Trophoblast cell (in vitro differentiated cells and primary cell): ENCODE measurements at regions not wholly inside any gene's neighbourhood (a gene's known extent, or its start where the extent isn't known, plus 50 kb on each side); places are given as distances from the start of the nearest gene placed in this dataset.

Experiments
- DNase-seq, 2 donors: peaks; one replicate each; pipeline ENCODE4 v3.0.0-alpha.2; 2016
- H2AFZ ChIP-seq: 2 replicates; pipeline ENCODE4 v1.6.1; 2013; ENCODE audit warnings: low read length, moderate library complexity, mild to moderate bottlenecking; ENCODE audit not compliant: insufficient read depth, poor library complexity
- H2AK5ac ChIP-seq: 2 replicates; pipeline ENCODE4 v1.6.1; 2013; ENCODE audit warnings: mild to moderate bottlenecking, low read length
- H2BK120ac ChIP-seq: 2 replicates; pipeline ENCODE4 v1.6.1; 2013; ENCODE audit warnings: low read length, mild to moderate bottlenecking, moderate library complexity; ENCODE audit not compliant: insufficient read depth, poor library complexity
- H2BK12ac ChIP-seq: 2 replicates; pipeline ENCODE4 v1.6.1; 2013; ENCODE audit warnings: mild to moderate bottlenecking, low read length, moderate library complexity
- H2BK5ac ChIP-seq: 2 replicates; pipeline ENCODE4 v1.6.1; 2013; ENCODE audit warnings: low read length, low read depth, moderate library complexity, mild to moderate bottlenecking; ENCODE audit not compliant: poor library complexity
- H3K14ac ChIP-seq: 2 replicates; pipeline ENCODE4 v1.6.1; 2013; ENCODE audit warnings: mild to moderate bottlenecking, low read length
- H3K18ac ChIP-seq: 2 replicates; pipeline ENCODE4 v1.6.1; 2013; ENCODE audit warnings: mild to moderate bottlenecking, low read length
- H3K23ac ChIP-seq: 2 replicates; pipeline ENCODE4 v1.6.1; 2013; ENCODE audit warnings: low read length
- H3K27ac ChIP-seq: 2 replicates; pipeline ENCODE4 v1.5.1; 2013; ENCODE audit warnings: low read depth, mild to moderate bottlenecking, inconsistent platforms, low read length, moderate library complexity
- H3K27me3 ChIP-seq: 2 replicates; pipeline ENCODE4 v1.6.1; 2013; ENCODE audit warnings: inconsistent platforms, mild to moderate bottlenecking, low read length, moderate library complexity; ENCODE audit not compliant: insufficient read depth
- H3K36me3 ChIP-seq, 2 experiments: 1 replicate in 1 of 2; 2 replicates in 1 of 2; pipeline ENCODE4 v1.6.1; 2013; ENCODE audit warnings: low read length in 2 of 2, mild to moderate bottlenecking in 2 of 2, moderate library complexity in 1 of 2; ENCODE audit not compliant: insufficient read depth in 2 of 2, control insufficient read depth in 1 of 2
- H3K4ac ChIP-seq: 2 replicates; pipeline ENCODE4 v1.6.1; 2013; ENCODE audit warnings: low read depth, mild to moderate bottlenecking, low read length, moderate library complexity
- H3K4me1 ChIP-seq, 2 experiments: 1 replicate in 1 of 2; 2 replicates in 1 of 2; pipeline ENCODE4 v1.6.1; 2013; ENCODE audit warnings: low read length in 2 of 2, mild to moderate bottlenecking in 2 of 2, moderate library complexity in 1 of 2; ENCODE audit not compliant: insufficient read depth in 2 of 2, control insufficient read depth in 1 of 2
- H3K4me2 ChIP-seq: 2 replicates; pipeline ENCODE4 v1.6.1; 2013; ENCODE audit warnings: inconsistent platforms, mild to moderate bottlenecking, low read length, moderate library complexity
- H3K4me3 ChIP-seq: 2 replicates; pipeline ENCODE4 v1.5.1; 2013; ENCODE audit warnings: mild to moderate bottlenecking, low read depth, low read length, inconsistent platforms
- H3K79me1 ChIP-seq: one replicate; pipeline ENCODE4 v1.6.1; 2013; ENCODE audit warnings: low read length
- H3K79me2 ChIP-seq: 2 replicates; pipeline ENCODE4 v1.6.1; 2013; ENCODE audit warnings: low read length, mild to moderate bottlenecking; ENCODE audit not compliant: control insufficient read depth, insufficient read depth, poor library complexity
- H3K9ac ChIP-seq: 2 replicates; pipeline ENCODE4 v1.6.1; 2013; ENCODE audit warnings: mild to moderate bottlenecking, low read length
- H3K9me3 ChIP-seq: 2 replicates; pipeline ENCODE4 v1.6.1; 2013; ENCODE audit warnings: low read depth, mild to moderate bottlenecking, control low read depth, inconsistent platforms, low read length; ENCODE audit not compliant: insufficient read depth
- H4K12ac ChIP-seq: 2 replicates; pipeline ENCODE4 v1.6.1; 2013; ENCODE audit warnings: low read depth, mild to moderate bottlenecking, low read length, moderate library complexity
- H4K8ac ChIP-seq: 2 replicates; pipeline ENCODE4 v1.6.1; 2013; ENCODE audit warnings: low read depth, mild to moderate bottlenecking, low read length, moderate library complexity
- H4K91ac ChIP-seq: one replicate; pipeline ENCODE4 v1.6.1; 2013; ENCODE audit warnings: low read depth, mild to moderate bottlenecking, low read length, moderate library complexity
- WGBS: extraction: QIAGEN DNeasy Blood & Tissue Kit; methylation state at CpG from one replicate; pipeline ENCODE4 v1.1.7; 2013; ENCODE audit warnings: missing lambda C conversion rate; ENCODE audit not compliant: insufficient read length, insufficient coverage; ENCODE audit errors: extremely low coverage; 5-methylcytosine and 5-hydroxymethylcytosine counted together

DNA sequence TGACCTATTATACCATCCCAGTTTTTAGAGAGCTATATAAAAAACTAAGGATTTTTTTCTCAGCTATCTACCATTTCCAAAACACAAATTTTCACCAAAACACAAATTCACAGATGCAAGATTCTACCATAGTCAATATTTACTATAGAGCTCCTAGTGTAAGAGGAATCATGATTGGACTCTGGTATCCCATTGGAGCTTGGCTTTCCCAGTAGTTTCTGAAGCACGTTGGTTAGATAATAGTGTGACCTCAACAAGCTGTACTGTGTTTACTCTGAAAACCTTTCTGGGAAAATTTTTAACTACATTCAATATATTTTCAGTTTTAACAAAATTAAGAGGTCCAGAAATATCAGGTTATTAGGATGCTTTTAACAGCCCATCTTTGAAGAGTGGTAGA, 660.6 kb upstream of the SLC10A2 start:
- Histone ChIP-seq H3K18ac (no peak overlapping the region), H3K4ac (no peak overlapping the region), H2BK120ac (no peak overlapping the region), H3K36me3 (no peaks in the 10 kb centered on the region), H3K14ac (no peak overlapping the region), H3K4me2 (no peak overlapping the region), H4K91ac (no peak overlapping the region), H2BK5ac (no peak overlapping the region), H2BK12ac (no peak overlapping the region), H3K4me1 (peaks cover 0 to 2% of the 10 kb centered on the region in 2 experiments), H2AFZ (no peak overlapping the region), H3K79me1 (no peaks in the 10 kb centered on the region), H3K23ac (no peak overlapping the region), H3K27me3 (no peaks in the 10 kb centered on the region), H4K12ac (no peak overlapping the region), H2AK5ac (no peak overlapping the region), H4K8ac (no peak overlapping the region), H3K9ac (no peak overlapping the region), H3K79me2 (no peaks in the 10 kb centered on the region), H3K27ac (no peak overlapping the region), H3K9me3 (no peaks in the 10 kb centered on the region), H3K4me3 (no peak overlapping the region)
- DNase-seq, result no peak
- WGBS, result no CpG with 5 or more reads among the region's 1 CpG

DNA sequence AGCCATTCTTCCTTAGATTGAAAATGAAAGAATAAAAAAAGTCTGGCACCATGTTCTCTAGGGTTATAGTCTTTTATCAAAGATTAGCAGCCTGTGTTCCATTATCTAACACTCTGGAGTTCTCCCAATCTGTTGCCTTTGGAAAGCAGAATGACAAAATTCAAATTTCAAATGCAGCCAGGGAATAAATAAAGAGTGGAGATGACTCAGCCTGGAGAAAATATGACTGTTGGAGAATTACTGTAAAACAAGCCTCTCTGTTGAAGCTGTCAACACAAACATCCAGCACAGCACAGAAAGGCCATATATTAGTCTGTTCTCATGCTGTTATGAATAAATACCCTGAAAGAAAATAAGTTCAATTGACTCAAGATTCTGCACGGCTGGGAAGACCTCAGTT, 650.5 kb upstream of the SLC10A2 start:
- Histone ChIP-seq H4K8ac (no peak overlapping the region), H3K79me1 (no peaks in the 10 kb centered on the region), H3K4ac (no peak overlapping the region), H2BK120ac (no peak overlapping the region), H4K91ac (no peak overlapping the region), H3K18ac (no peak overlapping the region), H3K36me3 (no peaks in the 10 kb centered on the region), H2BK12ac (no peak overlapping the region), H3K14ac (no peak overlapping the region), H3K4me1 (no peaks in the 10 kb centered on the region), H3K79me2 (no peaks in the 10 kb centered on the region), H2AK5ac (no peak overlapping the region), H3K4me2 (no peak overlapping the region), H3K9ac (no peak overlapping the region), H2BK5ac (no peak overlapping the region), H3K23ac (no peak overlapping the region), H2AFZ (no peak overlapping the region), H3K9me3 (no peaks in the 10 kb centered on the region), H3K27me3 (no peaks in the 10 kb centered on the region), H3K4me3 (no peak overlapping the region), H3K27ac (no peak overlapping the region), H4K12ac (no peak overlapping the region)
- WGBS, result no CpG with 5 or more reads among the region's 1 CpG
- no peak for DNase-seq

DNA sequence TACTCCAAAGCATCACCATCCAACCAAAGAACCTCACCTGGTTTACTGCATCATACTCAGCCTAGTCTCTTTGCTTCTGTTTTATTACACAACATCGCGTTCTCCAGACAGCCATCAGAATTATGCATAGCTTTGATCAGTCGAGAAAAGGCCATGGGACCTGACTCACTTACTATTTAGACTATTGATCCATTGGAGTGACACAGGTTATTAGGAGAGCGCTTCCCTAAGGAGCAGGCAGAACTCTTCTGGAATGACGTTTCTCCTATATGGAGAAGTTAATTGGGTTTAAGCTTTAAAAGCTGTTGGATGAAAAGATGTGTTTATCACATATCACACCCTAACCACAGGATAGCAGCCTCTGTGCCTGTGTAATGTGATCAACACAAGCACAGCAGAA, 649.1 kb upstream of the SLC10A2 start:
- no CpG with 5 or more reads among the region's 5 CpGs for WGBS
- H2BK5ac ChIP-seq, result no peak overlapping the region
- no peak overlapping the region for H4K8ac ChIP-seq
- no peak overlapping the region for H4K12ac ChIP-seq
- H2BK120ac ChIP-seq, result no peak overlapping the region
- no peak overlapping the region for H3K23ac ChIP-seq
- no peak overlapping the region for H3K4me2 ChIP-seq
- no peak overlapping the region for H3K4ac ChIP-seq
- H3K79me1 ChIP-seq, result no peaks in the 10 kb centered on the region
- H3K9me3 ChIP-seq, result no peaks in the 10 kb centered on the region
- no peak overlapping the region for H3K14ac ChIP-seq
- no peak overlapping the region for H4K91ac ChIP-seq
- no peak overlapping the region for H3K27ac ChIP-seq
- H3K4me3 ChIP-seq, result no peak overlapping the region
- H3K18ac ChIP-seq, result no peak overlapping the region
- no peak overlapping the region for H2AK5ac ChIP-seq
- no peak for DNase-seq
- H2BK12ac ChIP-seq, result no peak overlapping the region
- H2AFZ ChIP-seq, result no peak overlapping the region
- no peak overlapping the region for H3K9ac ChIP-seq
- H3K27me3 ChIP-seq, result no peaks in the 10 kb centered on the region
- H3K36me3 ChIP-seq, result no peaks in the 10 kb centered on the region
- H3K4me1 ChIP-seq, result no peaks in the 10 kb centered on the region
- H3K79me2 ChIP-seq, result no peaks in the 10 kb centered on the region

DNA sequence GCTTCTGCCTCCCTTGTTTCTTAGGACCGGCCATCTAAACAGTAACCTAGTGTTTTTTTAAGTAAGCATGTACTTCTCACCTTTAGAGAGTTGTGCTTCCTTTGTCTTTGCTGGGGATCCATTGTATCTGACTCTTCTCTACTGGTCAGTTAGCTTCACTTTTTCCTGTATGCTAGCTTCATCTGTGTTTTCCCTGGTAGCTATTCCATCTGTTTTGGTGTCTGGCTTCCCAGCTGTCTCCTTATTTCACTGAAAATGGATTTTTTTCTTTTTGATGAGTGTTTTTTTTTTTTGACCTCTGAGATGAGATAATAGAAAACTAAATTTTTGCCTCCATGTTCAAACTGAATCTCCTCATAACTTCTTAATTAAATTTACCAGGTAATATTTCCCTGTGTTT, 637.0 kb upstream of the SLC10A2 start:
- no peak overlapping the region for H2BK120ac ChIP-seq
- no peak overlapping the region for H2BK5ac ChIP-seq
- DNase-seq, result no peak
- WGBS, result no CpG with 5 or more reads among the region's 1 CpG
- no peak overlapping the region for H3K27ac ChIP-seq
- H3K9ac ChIP-seq, result no peak overlapping the region
- H4K91ac ChIP-seq, result no peak overlapping the region
- no peak overlapping the region for H2BK12ac ChIP-seq
- no peak overlapping the region for H4K12ac ChIP-seq
- H3K4me3 ChIP-seq, result no peak overlapping the region
- no peak overlapping the region for H2AK5ac ChIP-seq
- H3K79me2 ChIP-seq, result no peaks in the 10 kb centered on the region
- no peaks in the 10 kb centered on the region for H3K27me3 ChIP-seq
- H3K36me3 ChIP-seq, result no peaks in the 10 kb centered on the region
- no peak overlapping the region for H3K14ac ChIP-seq
- H3K79me1 ChIP-seq, result no peaks in the 10 kb centered on the region
- no peak overlapping the region for H3K23ac ChIP-seq
- no peaks in the 10 kb centered on the region for H3K9me3 ChIP-seq
- no peaks in the 10 kb centered on the region for H3K4me1 ChIP-seq
- no peak overlapping the region for H3K4ac ChIP-seq
- H4K8ac ChIP-seq, result no peak overlapping the region
- no peak overlapping the region for H3K4me2 ChIP-seq
- no peak overlapping the region for H3K18ac ChIP-seq
- no peak overlapping the region for H2AFZ ChIP-seq
